AG09319 (cell line): ENCODE measurements at regions not wholly inside any gene's neighbourhood (a gene's known extent, or its start where the extent isn't known, plus 50 kb on each side); places are given as distances from the start of the nearest gene placed in this dataset.

ENCODE experiments used
- DNase-seq: peaks from one replicate; pipeline ENCODE4 v3.0.0-alpha.2; 2010; ENCODE audit warnings: low read depth; ENCODE audit errors: extremely low read depth
- CTCF ChIP-seq: IDR thresholded peaks from 2 replicates; pipeline ENCODE4 v1.5.1; 2011; ENCODE audit warnings: low read depth, mild to moderate bottlenecking, inconsistent platforms, low read length, moderate library complexity

DNA sequence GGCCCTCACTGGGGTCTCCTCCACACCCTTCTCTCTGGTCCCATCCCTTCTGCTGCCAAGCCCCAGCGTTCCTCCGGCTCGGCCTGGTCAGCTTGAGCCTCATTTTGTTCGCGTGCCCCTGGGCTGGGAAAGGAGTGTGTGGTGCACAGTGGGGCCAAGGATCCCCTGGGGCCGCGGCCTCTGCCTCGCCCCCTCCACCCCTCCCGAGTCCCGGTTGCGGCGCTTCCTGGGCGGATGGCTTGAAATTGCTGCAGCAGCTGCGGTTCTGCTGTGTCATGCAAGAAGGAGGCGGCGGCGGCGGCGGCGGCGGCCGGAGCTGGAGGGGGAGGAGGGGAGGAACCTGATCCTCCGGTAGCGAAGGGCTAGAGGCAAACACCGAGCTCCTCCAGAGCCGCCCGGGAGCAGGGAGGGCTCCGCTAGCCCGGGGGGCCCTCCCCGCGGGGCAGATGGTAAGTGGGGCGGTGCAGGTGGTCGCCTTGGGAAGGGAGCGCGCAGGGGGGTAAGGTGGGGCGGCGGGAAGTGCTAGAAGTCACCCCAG, 217.8 kb upstream of the MKLN1 start:
- DNase-seq, result peak; percentile 75
- no peak for TF ChIP-seq CTCF

DNA sequence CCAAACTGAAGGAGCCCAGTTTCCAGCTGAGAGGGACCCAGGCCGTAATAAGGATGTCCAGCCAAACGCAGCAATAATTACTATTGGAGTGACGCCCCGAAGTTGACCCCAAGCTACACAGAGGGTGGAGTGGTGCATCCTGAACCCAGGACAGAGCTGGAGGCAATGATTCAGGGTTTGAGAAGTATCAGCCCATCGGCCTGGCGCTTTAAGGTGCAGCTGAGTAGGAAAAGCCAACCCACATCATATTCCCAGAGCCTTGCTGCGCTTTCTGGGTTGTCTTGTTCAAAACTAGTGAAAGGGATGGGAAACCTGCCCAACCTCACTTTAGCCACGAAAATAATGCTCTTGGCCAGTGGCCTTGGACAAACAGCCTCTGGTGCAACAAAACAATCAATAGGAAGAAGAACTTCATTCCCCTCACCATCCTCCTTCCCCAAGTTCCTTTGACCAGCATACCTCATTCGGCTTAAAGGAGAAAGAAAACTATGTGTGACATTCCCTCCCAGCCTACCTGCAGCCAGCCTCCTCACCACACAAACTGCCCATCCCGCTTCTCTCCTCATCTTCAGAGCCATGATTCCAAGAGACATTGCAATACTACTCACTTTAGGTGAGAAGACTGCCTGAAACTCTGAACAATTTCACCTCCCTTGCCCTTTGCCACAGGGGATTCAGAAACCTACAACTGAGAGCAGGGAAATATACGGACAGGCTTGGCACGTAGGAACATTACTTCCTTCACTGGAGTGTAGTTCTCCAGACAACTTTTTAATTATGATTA, 217.2 kb upstream of the MKLN1 start:
- no peak for TF ChIP-seq CTCF
- no peak for DNase-seq

- peak; percentile 63 for DNase-seq
- no peak for TF ChIP-seq CTCF
These were observed 216.5 kb upstream of the MKLN1 start for GRCh38 chr7:131111081-131111576.

DNA sequence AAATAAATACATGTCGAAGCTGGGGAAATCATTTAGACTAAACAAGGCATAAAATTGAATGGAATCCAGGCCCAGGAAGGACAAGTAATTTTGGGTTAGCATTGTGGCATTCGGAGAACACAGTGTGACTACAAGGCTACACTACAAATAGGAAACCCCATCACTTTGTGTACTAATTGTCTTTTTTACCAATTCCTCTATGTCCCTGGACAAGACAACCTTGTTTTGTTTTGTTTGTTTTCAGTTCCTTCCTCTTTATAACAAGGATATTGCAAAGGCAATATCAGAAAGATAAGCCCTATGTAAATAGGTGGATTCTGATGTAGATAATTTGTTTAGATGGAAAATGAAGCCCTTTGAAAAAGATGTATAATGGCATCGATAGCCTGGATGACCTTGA, 215.9 kb upstream of the MKLN1 start:
- TF ChIP-seq CTCF, result no peak
- no peak for DNase-seq

GRCh38 chr7:131112431-131112830, 215.2 kb upstream of the MKLN1 start:
- no peak for DNase-seq
- no peak for TF ChIP-seq CTCF

- TF ChIP-seq CTCF, result no peak
- DNase-seq, result no peak
These were observed 212.3 kb upstream of the MKLN1 start for GRCh38 chr7:131115340-131115739.

DNA sequence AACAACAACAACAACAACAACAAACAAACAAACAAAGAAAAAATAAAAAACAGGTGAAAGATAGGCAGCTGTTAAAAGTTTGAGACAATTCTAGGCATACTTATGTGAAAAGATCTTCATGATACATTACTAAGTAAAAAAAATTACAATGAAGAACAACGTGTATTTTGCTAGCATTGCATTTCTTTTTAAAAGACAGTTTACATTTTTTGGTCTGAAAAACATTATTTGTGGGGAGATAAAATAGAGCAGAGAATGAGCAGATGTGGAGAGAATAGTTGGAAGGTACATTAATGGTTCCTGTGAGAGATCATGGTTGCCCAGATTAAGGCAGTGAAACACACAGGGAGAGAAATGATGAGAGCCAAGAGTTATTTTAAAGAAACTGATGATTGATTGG, 210.2 kb upstream of the MKLN1 start:
- TF ChIP-seq CTCF, result no peak
- DNase-seq, result no peak
